Gastroesophageal sphincter (tissue), 4 donors: ENCODE measurements at regions not wholly inside any gene's neighbourhood (a gene's known extent, or its start where the extent isn't known, plus 50 kb on each side); places are given as distances from the start of the nearest gene placed in this dataset.

Experiments
- ATAC-seq: fragments of 150-250 bp; one replicate; pipeline ENCODE4 v1.9.1; 2016; ENCODE audit warnings: mild to moderate bottlenecking, moderate library complexity
- H3K27ac ChIP-seq, 4 donors: fragments of 200-600 bp; sonication (generic) in 3 of 4; 1 replicate in 3 of 4; 2 replicates in 1 of 4; pipeline ENCODE4 v1.5.1; 2016 to 2019
- H3K27me3 ChIP-seq: fragments of 200-600 bp; sonication (generic); one replicate; pipeline ENCODE4 v1.5.1; 2019
- H3K36me3 ChIP-seq, 2 donors: fragments of 200-600 bp; sonication (generic); one replicate each; pipeline ENCODE4 v1.5.1; 2019; ENCODE audit warnings: control low read depth in 1 of 2
- H3K4me1 ChIP-seq, 3 donors: fragments of 200-600 bp; sonication (generic); 1 replicate in 2 of 3; 2 replicates in 1 of 3; pipeline ENCODE4 v1.5.1; 2016 to 2019; ENCODE audit warnings: control low read depth in 2 of 3
- H3K4me3 ChIP-seq, 2 donors: fragments of 200-600 bp; sonication (generic); one replicate each; pipeline ENCODE4 v1.5.1; 2019; ENCODE audit warnings: mild to moderate bottlenecking in 1 of 2, moderate library complexity in 1 of 2
- H3K9me3 ChIP-seq, 3 donors: fragments of 200-600 bp; sonication (generic); one replicate each; pipeline ENCODE4 v1.5.1; 2017 to 2019; ENCODE audit warnings: control low read depth in 2 of 3
- CTCF ChIP-seq, 4 experiments: fragments of 200-600 bp in 2 of 4; fragments of 450-650 bp in 2 of 4; sonication (generic) in 1 of 4; IDR thresholded peaks; one replicate each; pipeline ENCODE4 v1.5.1; 2017 to 2019; ENCODE audit warnings: antibody characterized with exemption in 4 of 4, mild to moderate bottlenecking in 2 of 4, moderate library complexity in 2 of 4
- EP300 ChIP-seq: sonication (generic); formaldehyde crosslinking; IDR thresholded peaks from one replicate; pipeline ENCODE4 v1.6.1; 2017; ENCODE audit warnings: antibody characterized with exemption, mild to moderate bottlenecking
- POLR2A ChIP-seq, 2 donors: fragments of 450-650 bp; IDR thresholded peaks; one replicate each; pipeline ENCODE4 v1.6.1; 2017; ENCODE audit warnings: antibody characterized with exemption in 2 of 2, mild to moderate bottlenecking in 2 of 2, moderate library complexity in 1 of 2
- POLR2AphosphoS5 ChIP-seq: sonication (generic); formaldehyde crosslinking; IDR thresholded peaks from one replicate; pipeline ENCODE4 v1.6.1; 2017; ENCODE audit warnings: antibody characterized with exemption
- WGBS, 2 donors: methylation state at CpG; one replicate each; pipeline ENCODE4 v1.1.5; 2018; ENCODE audit warnings: low coverage in 1 of 2; 5-methylcytosine and 5-hydroxymethylcytosine counted together

GRCh38 chr1:168782559-168783116, 53.6 kb upstream of the DPT start:
- no peak overlapping the region for H3K4me3 ChIP-seq
- TF ChIP-seq EP300 (no peak), CTCF (IDR thresholded peaks at IDR 0.05) (no peak), POLR2A (IDR thresholded peaks at IDR 0.05) (no peak), POLR2AphosphoS5 (no peak)
- peaks cover 0 to 18% (median 0%) of the 10 kb centered on the region in 3 donors for H3K4me1 ChIP-seq
- 68 to 70% methylated on average over 2 to 3 of the region's 3 CpGs for WGBS, 2 donors
- H3K9me3 ChIP-seq: no peaks in the 10 kb centered on the region
- no peak overlapping the region for H3K27ac ChIP-seq
- no peak for ATAC-seq
- H3K27me3 ChIP-seq: no peaks in the 10 kb centered on the region
- no peaks in the 10 kb centered on the region for H3K36me3 ChIP-seq

- WGBS, 2 donors: 16 to 18% methylated on average over 4 of the region's 4 CpGs
- TF ChIP-seq POLR2AphosphoS5: peak; percentile 78
- no peak for TF ChIP-seq CTCF (IDR thresholded peaks at IDR 0.05)
- H3K27ac ChIP-seq: peak overlapping the region in 3 of 4 donors; percentile 16 to 69 (median 44)
These were observed 54.6 kb upstream of the DPT start for GRCh38 chr1:168783458-168784210.

GRCh38 chr1:168786476-168787330, 57.7 kb upstream of the DPT start:
- no peak overlapping the region for H3K4me3 ChIP-seq
- ATAC-seq: no peak
- peaks cover 0 to 18% (median 0%) of the 10 kb centered on the region in 3 donors for H3K4me1 ChIP-seq
- 73 to 94% methylated on average over 4 of the region's 4 CpGs for WGBS, 2 donors
- no peaks in the 10 kb centered on the region for H3K36me3 ChIP-seq
- H3K27ac ChIP-seq: no peak overlapping the region
- no peaks in the 10 kb centered on the region for H3K27me3 ChIP-seq
- no peak for TF ChIP-seq CTCF (IDR thresholded peaks at IDR 0.05)
- no peak for TF ChIP-seq EP300
- TF ChIP-seq POLR2AphosphoS5: no peak
- no peak for TF ChIP-seq POLR2A (IDR thresholded peaks at IDR 0.05)
- no peaks in the 10 kb centered on the region for H3K9me3 ChIP-seq

More at GRCh38 chr1:168783458-168784210, 54.6 kb upstream of the DPT start:
- peak; percentile 89 for ATAC-seq
- Histone ChIP-seq H3K4me1 (peaks cover 0 to 18% (median 0%) of the 10 kb centered on the region in 3 donors), H3K27me3 (no peaks in the 10 kb centered on the region), H3K9me3 (no peaks in the 10 kb centered on the region), H3K36me3 (no peaks in the 10 kb centered on the region), H3K4me3 (no peak overlapping the region)

- WGBS, 2 donors: 90 to 100% methylated on average over 1 of the region's 1 CpG
- ATAC-seq: no peak
- TF ChIP-seq POLR2A (IDR thresholded peaks at IDR 0.05) (no peak), POLR2AphosphoS5 (no peak), EP300 (no peak), CTCF (IDR thresholded peaks at IDR 0.05) (no peak)
- Histone ChIP-seq H3K27me3 (no peaks in the 10 kb centered on the region), H3K36me3 (no peaks in the 10 kb centered on the region), H3K4me3 (no peak overlapping the region), H3K9me3 (no peaks in the 10 kb centered on the region), H3K27ac (no peak overlapping the region), H3K4me1 (peaks cover 0 to 15% (median 0%) of the 10 kb centered on the region in 3 donors)
These were observed 59.3 kb upstream of the DPT start for GRCh38 chr1:168788258-168788657.
